ENCODE measurements at regions not wholly inside any gene's neighbourhood (a gene's known extent, or its start where the extent isn't known, plus 50 kb on each side); places are given as distances from the start of the nearest gene placed in this dataset.
"Not testable (repeated sequence)": the region's sequence is repeated elsewhere in the genome, so short reads cannot be mapped to it uniquely, and the experiment has no call there.

DNA sequence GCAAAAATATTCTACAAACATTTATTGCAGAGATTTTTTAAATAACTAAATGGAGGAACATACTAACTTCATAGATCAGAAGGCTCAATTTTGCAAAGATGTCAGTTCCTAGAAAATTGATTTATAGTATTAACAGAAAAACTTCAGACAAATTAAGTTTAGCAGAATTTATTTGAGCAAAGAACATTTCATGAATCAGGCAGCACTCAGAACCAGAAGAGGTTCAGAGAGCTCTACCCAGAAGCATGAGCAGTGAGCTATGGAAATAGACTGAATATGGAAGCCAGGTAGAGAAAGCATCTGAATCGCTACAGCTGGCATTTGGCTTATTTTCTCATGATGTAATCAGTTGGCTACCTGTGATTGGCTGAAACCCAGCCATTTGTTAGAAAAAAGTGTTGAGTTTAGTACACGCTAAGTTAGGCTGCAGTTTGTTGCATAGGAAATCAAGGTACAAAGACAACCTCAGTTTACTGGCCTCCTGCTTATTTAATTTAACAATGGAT lies 174.5 kb upstream of the TAB2 start:
- H3K4me3 ChIP-seq (ENCODE audit: low read depth, low read length) = no peak overlapping the region
- DNase-seq (ENCODE audit: low read depth) = no peak
- no peaks in the 10 kb centered on the region for H3K36me3 ChIP-seq (ENCODE audit: control insufficient read depth, insufficient read depth, low read length)
- no peaks in the 10 kb centered on the region for H3K27me3 ChIP-seq (ENCODE audit: control insufficient read depth, insufficient read depth, low read length)
- TF ChIP-seq CTCF (IDR thresholded peaks at IDR 0.05; ENCODE audit: insufficient read depth, low read length, poor library complexity, severe bottlenecking) = no peak

DNA sequence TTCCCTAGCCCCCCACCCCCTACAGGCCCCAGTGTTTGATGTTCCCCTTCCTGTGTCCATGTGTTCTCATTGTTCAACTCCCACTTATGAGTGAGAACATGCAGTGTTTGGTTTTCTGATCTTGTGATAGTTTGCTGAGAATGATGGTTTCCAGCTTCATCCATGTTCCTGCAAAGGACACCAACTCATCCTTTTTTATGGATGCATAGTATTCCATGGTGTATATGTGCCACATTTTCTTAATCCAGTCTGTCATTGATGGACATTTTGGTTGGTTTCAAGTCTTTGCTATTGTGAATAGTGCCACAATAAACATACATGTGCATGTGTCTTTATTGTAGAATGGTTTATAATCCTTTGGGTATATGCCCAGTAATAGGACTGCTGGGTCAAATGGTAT lies 171.7 kb upstream of the TAB2 start:
- H3K27me3 ChIP-seq (ENCODE audit: control insufficient read depth, insufficient read depth, low read length); DNase-seq (ENCODE audit: low read depth); H3K4me3 ChIP-seq (ENCODE audit: low read depth, low read length); H3K36me3 ChIP-seq (ENCODE audit: control insufficient read depth, insufficient read depth, low read length): not testable (repeated sequence)

GRCh38 chr6:149147195-149147594 lies 170.3 kb upstream of the TAB2 start:
- no peak for TF ChIP-seq CTCF (IDR thresholded peaks at IDR 0.05; ENCODE audit: insufficient read depth, low read length, poor library complexity, severe bottlenecking)
- Histone ChIP-seq H3K36me3 (ENCODE audit: control insufficient read depth, insufficient read depth, low read length) (no peaks in the 10 kb centered on the region), H3K4me3 (ENCODE audit: low read depth, low read length) (no peak overlapping the region), H3K27me3 (ENCODE audit: control insufficient read depth, insufficient read depth, low read length) (no peaks in the 10 kb centered on the region)
- no peak for DNase-seq (ENCODE audit: low read depth)

GRCh38 chr6:149147938-149148718 lies 169.4 kb upstream of the TAB2 start:
- no peaks in the 10 kb centered on the region for H3K36me3 ChIP-seq (ENCODE audit: control insufficient read depth, insufficient read depth, low read length)
- H3K4me3 ChIP-seq (ENCODE audit: low read depth, low read length) = no peak overlapping the region
- TF ChIP-seq CTCF (IDR thresholded peaks at IDR 0.05; ENCODE audit: insufficient read depth, low read length, poor library complexity, severe bottlenecking) = no peak
- DNase-seq (ENCODE audit: low read depth) = no peak
- H3K27me3 ChIP-seq (ENCODE audit: control insufficient read depth, insufficient read depth, low read length) = no peaks in the 10 kb centered on the region

DNA sequence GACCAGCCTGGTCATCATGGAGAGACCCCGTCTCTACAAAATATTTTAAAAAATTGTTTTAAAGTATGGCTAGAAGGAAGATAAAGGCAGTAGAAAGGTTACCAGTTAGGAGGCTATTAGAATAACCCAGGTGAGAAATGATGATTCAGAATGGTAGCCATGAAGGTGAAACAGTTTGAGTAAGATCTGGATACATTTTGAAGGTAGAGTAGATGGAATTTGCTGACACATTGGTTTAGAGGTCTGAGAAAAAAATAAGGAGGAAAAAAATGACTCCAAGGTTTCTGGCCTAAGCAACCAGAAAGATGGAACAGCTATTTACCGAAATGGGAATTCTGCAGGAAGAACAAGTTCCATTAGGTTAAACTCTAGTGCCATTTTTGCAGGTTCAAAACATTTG lies 167.9 kb upstream of the TAB2 start:
- H3K4me3 ChIP-seq (ENCODE audit: low read depth, low read length) = no peak overlapping the region
- H3K36me3 ChIP-seq (ENCODE audit: control insufficient read depth, insufficient read depth, low read length) = no peaks in the 10 kb centered on the region
- TF ChIP-seq CTCF (IDR thresholded peaks at IDR 0.05; ENCODE audit: insufficient read depth, low read length, poor library complexity, severe bottlenecking) = no peak
- H3K27me3 ChIP-seq (ENCODE audit: control insufficient read depth, insufficient read depth, low read length) = no peaks in the 10 kb centered on the region
- no peak for DNase-seq (ENCODE audit: low read depth)

DNA sequence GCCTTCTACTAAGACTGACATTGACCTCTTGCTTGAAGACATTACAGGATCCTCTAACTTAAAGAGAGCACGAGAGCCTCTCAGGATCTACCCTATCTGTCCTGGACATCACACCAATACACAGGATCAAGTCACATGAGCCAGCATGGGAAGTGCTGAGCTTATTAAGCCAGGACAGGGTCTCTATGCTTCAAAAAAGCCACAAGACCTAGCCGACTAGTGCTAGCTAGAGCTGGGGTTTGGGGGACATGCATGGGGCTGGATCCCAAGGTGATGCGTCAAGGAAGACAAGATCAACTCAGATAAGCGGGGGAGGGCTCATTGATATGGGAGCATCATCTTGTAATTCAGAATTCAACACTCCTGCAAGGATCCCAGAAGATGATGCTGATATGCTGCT lies 167.2 kb upstream of the TAB2 start:
- no peak for TF ChIP-seq CTCF (IDR thresholded peaks at IDR 0.05; ENCODE audit: insufficient read depth, low read length, poor library complexity, severe bottlenecking)
- Histone ChIP-seq H3K36me3 (ENCODE audit: control insufficient read depth, insufficient read depth, low read length) (no peaks in the 10 kb centered on the region), H3K4me3 (ENCODE audit: low read depth, low read length) (no peak overlapping the region), H3K27me3 (ENCODE audit: control insufficient read depth, insufficient read depth, low read length) (no peaks in the 10 kb centered on the region)
- DNase-seq (ENCODE audit: low read depth) = no peak

Data from kidney epithelial cell (primary cell).